ENCODE measurements at regions not wholly inside any gene's neighbourhood (a gene's known extent, or its start where the extent isn't known, plus 50 kb on each side); places are given as distances from the start of the nearest gene placed in this dataset.
"Not testable (repeated sequence)": the region's sequence is repeated elsewhere in the genome, so short reads cannot be mapped to it uniquely, and the experiment has no call there.

GRCh38 chr7:91379236-91379635 is 115.0 kb downstream of the FZD1 start:
- TF ChIP-seq CTCF (conservative IDR thresholded peaks at IDR 0.05; ENCODE audit: low read length) = no peak
- no peak overlapping the region for H3K4me3 ChIP-seq (ENCODE audit: low read length)
- no peak for DNase-seq (ENCODE audit: low read depth)

- DNase-seq (ENCODE audit: low read depth) = no peak
- no peak for TF ChIP-seq CTCF (conservative IDR thresholded peaks at IDR 0.05; ENCODE audit: low read length)
- H3K4me3 ChIP-seq (ENCODE audit: low read length) = no peak overlapping the region
Observed at GRCh38 chr7:91379991-91380390, 115.8 kb downstream of the FZD1 start.

GRCh38 chr7:91383053-91383904 is 119.0 kb downstream of the FZD1 start:
- H3K4me3 ChIP-seq (ENCODE audit: low read length) = no peak overlapping the region
- no peak for TF ChIP-seq CTCF (conservative IDR thresholded peaks at IDR 0.05; ENCODE audit: low read length)
- peak; percentile 21 for DNase-seq (ENCODE audit: low read depth)

- TF ChIP-seq CTCF (conservative IDR thresholded peaks at IDR 0.05; ENCODE audit: low read length) = no peak
- H3K4me3 ChIP-seq (ENCODE audit: low read length) = no peak overlapping the region
- DNase-seq (ENCODE audit: low read depth) = no peak
Observed at GRCh38 chr7:91383905-91384274, 119.7 kb downstream of the FZD1 start.

GRCh38 chr7:91394757-91395156 is 130.5 kb downstream of the FZD1 start:
- DNase-seq (ENCODE audit: low read depth); H3K4me3 ChIP-seq (ENCODE audit: low read length): not testable (repeated sequence)

GRCh38 chr7:91395313-91395712 is 131.1 kb downstream of the FZD1 start:
- not testable (repeated sequence) for DNase-seq (ENCODE audit: low read depth); H3K4me3 ChIP-seq (ENCODE audit: low read length)

- TF ChIP-seq CTCF (conservative IDR thresholded peaks at IDR 0.05; ENCODE audit: low read length) = no peak
- no peak for DNase-seq (ENCODE audit: low read depth)
- no peak overlapping the region for H3K4me3 ChIP-seq (ENCODE audit: low read length)
Observed at GRCh38 chr7:91397096-91397495, 132.9 kb downstream of the FZD1 start.

GRCh38 chr7:91397612-91398011 is 133.4 kb downstream of the FZD1 start:
- no peak for TF ChIP-seq CTCF (conservative IDR thresholded peaks at IDR 0.05; ENCODE audit: low read length)
- DNase-seq (ENCODE audit: low read depth) = no peak
- H3K4me3 ChIP-seq (ENCODE audit: low read length) = no peak overlapping the region

Data from AG10803 (cell line).